ENCODE measurements at regions not wholly inside any gene's neighbourhood (a gene's known extent, or its start where the extent isn't known, plus 50 kb on each side); places are given as distances from the start of the nearest gene placed in this dataset.

- peaks cover 34% of the 10 kb centered on the region for H3K4me1 Mint-ChIP-seq
Observed at GRCh38 chr4:19416146-19416545, 835.6 kb upstream of the SLIT2 start.

GRCh38 chr4:19408490-19408889 lies 843.2 kb upstream of the SLIT2 start:
- H3K36me3 Mint-ChIP-seq (ENCODE audit: low read depth), result no peaks in the 10 kb centered on the region
- no peaks in the 10 kb centered on the region for H3K27me3 Mint-ChIP-seq (ENCODE audit: low read depth)
- no peak overlapping the region for H3K4me3 Mint-ChIP-seq
- TF ChIP-seq, protein P1, sequence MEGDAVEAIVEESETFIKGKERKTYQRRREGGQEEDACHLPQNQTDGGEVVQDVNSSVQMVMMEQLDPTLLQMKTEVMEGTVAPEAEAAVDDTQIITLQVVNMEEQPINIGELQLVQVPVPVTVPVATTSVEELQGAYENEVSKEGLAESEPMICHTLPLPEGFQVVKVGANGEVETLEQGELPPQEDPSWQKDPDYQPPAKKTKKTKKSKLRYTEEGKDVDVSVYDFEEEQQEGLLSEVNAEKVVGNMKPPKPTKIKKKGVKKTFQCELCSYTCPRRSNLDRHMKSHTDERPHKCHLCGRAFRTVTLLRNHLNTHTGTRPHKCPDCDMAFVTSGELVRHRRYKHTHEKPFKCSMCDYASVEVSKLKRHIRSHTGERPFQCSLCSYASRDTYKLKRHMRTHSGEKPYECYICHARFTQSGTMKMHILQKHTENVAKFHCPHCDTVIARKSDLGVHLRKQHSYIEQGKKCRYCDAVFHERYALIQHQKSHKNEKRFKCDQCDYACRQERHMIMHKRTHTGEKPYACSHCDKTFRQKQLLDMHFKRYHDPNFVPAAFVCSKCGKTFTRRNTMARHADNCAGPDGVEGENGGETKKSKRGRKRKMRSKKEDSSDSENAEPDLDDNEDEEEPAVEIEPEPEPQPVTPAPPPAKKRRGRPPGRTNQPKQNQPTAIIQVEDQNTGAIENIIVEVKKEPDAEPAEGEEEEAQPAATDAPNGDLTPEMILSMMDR (IDR thresholded peaks at IDR 0.05; ENCODE audit: unreplicated experiment in 3 of 3), result no peak
- peaks cover 5% of the 10 kb centered on the region for H3K4me1 Mint-ChIP-seq
- no peaks in the 10 kb centered on the region for H3K9me3 Mint-ChIP-seq
- no peak overlapping the region for H3K27ac Mint-ChIP-seq

More at GRCh38 chr4:19416146-19416545, 835.6 kb upstream of the SLIT2 start:
- peak overlapping the region; percentile 4 to 18 (median 9) for H3K27ac Mint-ChIP-seq
- TF ChIP-seq, protein P1 (IDR thresholded peaks at IDR 0.05; ENCODE audit: unreplicated experiment in 3 of 3), result no peak
- no peaks in the 10 kb centered on the region for H3K27me3 Mint-ChIP-seq (ENCODE audit: low read depth)
- H3K4me3 Mint-ChIP-seq, result no peak overlapping the region
- peaks cover 5% of the 10 kb centered on the region for H3K9me3 Mint-ChIP-seq
- H3K36me3 Mint-ChIP-seq (ENCODE audit: low read depth), result no peaks in the 10 kb centered on the region

- TF ChIP-seq, protein P1 (IDR thresholded peaks at IDR 0.05; ENCODE audit: unreplicated experiment in 3 of 3), result no peak
- Mint-ChIP-seq H3K27me3 (ENCODE audit: low read depth) (no peaks in the 10 kb centered on the region), H3K4me1 (peaks cover 10% of the 10 kb centered on the region)
Observed at GRCh38 chr4:19406789-19407188, 844.9 kb upstream of the SLIT2 start.

GRCh38 chr4:19403786-19404370 lies 847.8 kb upstream of the SLIT2 start:
- Mint-ChIP-seq H3K27ac (no peak overlapping the region), H3K4me1 (peaks cover 10% of the 10 kb centered on the region), H3K36me3 (ENCODE audit: low read depth) (no peaks in the 10 kb centered on the region), H3K27me3 (ENCODE audit: low read depth) (no peaks in the 10 kb centered on the region), H3K4me3 (no peak overlapping the region), H3K9me3 (no peaks in the 10 kb centered on the region)
- TF ChIP-seq, protein P1 (IDR thresholded peaks at IDR 0.05; ENCODE audit: unreplicated experiment in 3 of 3), result no peak

More at GRCh38 chr4:19406789-19407188, 844.9 kb upstream of the SLIT2 start:
- H3K4me3 Mint-ChIP-seq, result no peak overlapping the region
- no peaks in the 10 kb centered on the region for H3K9me3 Mint-ChIP-seq
- no peak overlapping the region for H3K27ac Mint-ChIP-seq
- no peaks in the 10 kb centered on the region for H3K36me3 Mint-ChIP-seq (ENCODE audit: low read depth)

GRCh38 chr4:19402581-19403065 lies 849.1 kb upstream of the SLIT2 start:
- no peaks in the 10 kb centered on the region for H3K27me3 Mint-ChIP-seq (ENCODE audit: low read depth)
- no peak overlapping the region for H3K4me3 Mint-ChIP-seq
- H3K9me3 Mint-ChIP-seq, result no peaks in the 10 kb centered on the region
- H3K4me1 Mint-ChIP-seq, result peaks cover 10% of the 10 kb centered on the region
- H3K36me3 Mint-ChIP-seq (ENCODE audit: low read depth), result no peaks in the 10 kb centered on the region
- TF ChIP-seq, protein P1 (IDR thresholded peaks at IDR 0.05; ENCODE audit: unreplicated experiment in 3 of 3), result no peak
- peak overlapping the region in 1 of 3 experiments; percentile 16 for H3K27ac Mint-ChIP-seq
